Esophagus muscularis mucosa (tissue), 4 donors: ENCODE measurements at regions not wholly inside any gene's neighbourhood (a gene's known extent, or its start where the extent isn't known, plus 50 kb on each side); places are given as distances from the start of the nearest gene placed in this dataset.

Source experiments
- EP300 ChIP-seq: sonication (generic); formaldehyde crosslinking; IDR thresholded peaks from one replicate; pipeline ENCODE4 v1.6.1; 2017; ENCODE audit warnings: antibody characterized with exemption
- POLR2A ChIP-seq: fragments of 450-650 bp; IDR thresholded peaks from one replicate; pipeline ENCODE4 v1.6.1; 2017; ENCODE audit warnings: antibody characterized with exemption, moderate library complexity, mild to moderate bottlenecking, low read depth
- TF ChIP-seq, protein P1 (sequence below), 3 experiments: fragments of 200-600 bp in 2 of 3; fragments of 450-650 bp in 1 of 3; sonication (generic) in 2 of 3; IDR thresholded peaks; one replicate each; pipeline ENCODE4 v1.5.1; 2017 to 2019; ENCODE audit warnings: antibody characterized with exemption in 3 of 3, mild to moderate bottlenecking in 2 of 3, moderate library complexity in 1 of 3

DNA sequence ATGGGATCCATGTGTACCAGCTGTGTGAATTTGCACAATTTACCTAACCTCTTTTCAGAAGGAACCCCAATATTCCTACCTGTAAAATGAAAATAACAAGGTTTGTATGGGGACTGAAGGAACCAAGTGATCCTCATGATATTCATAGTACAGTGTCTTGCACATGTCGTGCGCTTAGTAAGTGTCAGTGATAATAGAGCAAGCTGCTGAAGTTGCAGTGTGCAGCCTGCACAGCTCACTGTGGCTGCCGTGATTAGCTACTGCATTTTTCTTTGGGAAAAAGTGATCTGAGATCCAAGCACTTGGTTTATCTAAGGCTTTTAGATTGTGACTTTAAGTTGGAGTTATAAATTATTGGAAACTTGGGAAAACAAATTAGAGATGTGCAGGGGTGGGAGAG is 135.9 kb upstream of the FRY start:
- TF ChIP-seq, protein P1, sequence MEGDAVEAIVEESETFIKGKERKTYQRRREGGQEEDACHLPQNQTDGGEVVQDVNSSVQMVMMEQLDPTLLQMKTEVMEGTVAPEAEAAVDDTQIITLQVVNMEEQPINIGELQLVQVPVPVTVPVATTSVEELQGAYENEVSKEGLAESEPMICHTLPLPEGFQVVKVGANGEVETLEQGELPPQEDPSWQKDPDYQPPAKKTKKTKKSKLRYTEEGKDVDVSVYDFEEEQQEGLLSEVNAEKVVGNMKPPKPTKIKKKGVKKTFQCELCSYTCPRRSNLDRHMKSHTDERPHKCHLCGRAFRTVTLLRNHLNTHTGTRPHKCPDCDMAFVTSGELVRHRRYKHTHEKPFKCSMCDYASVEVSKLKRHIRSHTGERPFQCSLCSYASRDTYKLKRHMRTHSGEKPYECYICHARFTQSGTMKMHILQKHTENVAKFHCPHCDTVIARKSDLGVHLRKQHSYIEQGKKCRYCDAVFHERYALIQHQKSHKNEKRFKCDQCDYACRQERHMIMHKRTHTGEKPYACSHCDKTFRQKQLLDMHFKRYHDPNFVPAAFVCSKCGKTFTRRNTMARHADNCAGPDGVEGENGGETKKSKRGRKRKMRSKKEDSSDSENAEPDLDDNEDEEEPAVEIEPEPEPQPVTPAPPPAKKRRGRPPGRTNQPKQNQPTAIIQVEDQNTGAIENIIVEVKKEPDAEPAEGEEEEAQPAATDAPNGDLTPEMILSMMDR (IDR thresholded peaks at IDR 0.05), result no peak
- TF ChIP-seq EP300 (no peak), POLR2A (no peak)
